ENCODE measurements at regions not wholly inside any gene's neighbourhood (a gene's known extent, or its start where the extent isn't known, plus 50 kb on each side); places are given as distances from the start of the nearest gene placed in this dataset.

GRCh38 chr5:120919017-120919416 lies 454.9 kb downstream of the PRR16 start:
- Histone ChIP-seq H4K20me1 (ENCODE audit: control insufficient read depth, insufficient read depth, low read length, poor library complexity, severe bottlenecking) (no peaks in the 10 kb centered on the region), H3K27me3 (replicated peaks in 1 of 4; ENCODE audit: control extremely low read depth in 1 of 4, control insufficient read depth in 3 of 4, insufficient read depth in 4 of 4, low read length in 3 of 4) (no peaks in the 10 kb centered on the region), H3K4me1 (ENCODE audit: control insufficient read depth in 2 of 2, insufficient read depth in 2 of 2, low read length in 2 of 2) (no peaks in the 10 kb centered on the region), H3K9me3 (ENCODE audit: control extremely low read depth in 1 of 3, control insufficient read depth in 2 of 3, insufficient read depth in 1 of 3, low read length in 2 of 3) (no peaks in the 10 kb centered on the region), H3K4me2 (replicated peaks; ENCODE audit: low read depth, low read length, poor library complexity, severe bottlenecking) (no peak overlapping the region), H2AFZ (ENCODE audit: insufficient read depth, low read depth, low read length, poor library complexity, severe bottlenecking) (no peak overlapping the region), H3K79me2 (ENCODE audit: control insufficient read depth, insufficient read depth, low read length) (no peaks in the 10 kb centered on the region), H3K27ac (ENCODE audit: low read length in 2 of 2) (no peak overlapping the region), H3K9ac (ENCODE audit: low read length) (no peak overlapping the region), H3K36me3 (replicated peaks in 1 of 2; ENCODE audit: control extremely low read depth in 1 of 2, control insufficient read depth in 1 of 2, extremely low read depth in 1 of 2, insufficient read depth in 2 of 2, low read length in 1 of 2) (no peaks in the 10 kb centered on the region), H3K4me3 (ENCODE audit: control extremely low read depth in 1 of 5, extremely low read depth in 1 of 5, insufficient read depth in 1 of 5, low read depth in 2 of 5, low read length in 4 of 5) (no peak overlapping the region)
- TF ChIP-seq CTCF (IDR thresholded peaks at IDR 0.05) (no peak), EZH2 (IDR thresholded peaks at IDR 0.05; ENCODE audit: borderline replicate concordance, insufficient read depth, low read depth, low read length, poor library complexity, severe bottlenecking) (no peak)
- Mint-ChIP-seq H3K9me3 (ENCODE audit: insufficient read depth) (no peaks in the 10 kb centered on the region), H3K4me3 (no peak overlapping the region), H3K27ac (no peak overlapping the region), H3K27me3 (no peaks in the 10 kb centered on the region), H3K4me1 (no peaks in the 10 kb centered on the region)
- intact Hi-C loops (cut with micrococcal nuclease): no loop called here
- no peak for ATAC-seq (ENCODE audit: low read depth)
- WGBS (ENCODE audit: insufficient coverage): no CpG with 5 or more reads among the region's 2 CpGs
- DNase-seq: no peak
- ChIA-PET POLR2A (no interaction called here), CTCF (no interaction called here)

GRCh38 chr5:120923026-120923425 lies 458.9 kb downstream of the PRR16 start:
- intact Hi-C loops (cut with micrococcal nuclease): no loop called here
- Histone ChIP-seq H3K4me2 (replicated peaks; ENCODE audit: low read depth, low read length, poor library complexity, severe bottlenecking) (no peak overlapping the region), H3K4me3 (ENCODE audit: control extremely low read depth in 1 of 5, extremely low read depth in 1 of 5, insufficient read depth in 1 of 5, low read depth in 2 of 5, low read length in 4 of 5) (no peak overlapping the region), H3K9ac (ENCODE audit: low read length) (no peak overlapping the region), H3K27me3 (replicated peaks in 1 of 4; ENCODE audit: control extremely low read depth in 1 of 4, control insufficient read depth in 3 of 4, insufficient read depth in 4 of 4, low read length in 3 of 4) (no peaks in the 10 kb centered on the region), H2AFZ (ENCODE audit: insufficient read depth, low read depth, low read length, poor library complexity, severe bottlenecking) (no peak overlapping the region), H3K9me3 (ENCODE audit: control extremely low read depth in 1 of 3, control insufficient read depth in 2 of 3, insufficient read depth in 1 of 3, low read length in 2 of 3) (no peaks in the 10 kb centered on the region), H3K36me3 (replicated peaks in 1 of 2; ENCODE audit: control extremely low read depth in 1 of 2, control insufficient read depth in 1 of 2, extremely low read depth in 1 of 2, insufficient read depth in 2 of 2, low read length in 1 of 2) (no peaks in the 10 kb centered on the region), H3K27ac (ENCODE audit: low read length in 2 of 2) (no peak overlapping the region), H3K4me1 (ENCODE audit: control insufficient read depth in 2 of 2, insufficient read depth in 2 of 2, low read length in 2 of 2) (no peaks in the 10 kb centered on the region), H3K79me2 (ENCODE audit: control insufficient read depth, insufficient read depth, low read length) (no peaks in the 10 kb centered on the region), H4K20me1 (ENCODE audit: control insufficient read depth, insufficient read depth, low read length, poor library complexity, severe bottlenecking) (no peaks in the 10 kb centered on the region)
- Mint-ChIP-seq H3K4me3 (no peak overlapping the region), H3K27ac (no peak overlapping the region), H3K4me1 (no peaks in the 10 kb centered on the region), H3K27me3 (no peaks in the 10 kb centered on the region), H3K9me3 (ENCODE audit: insufficient read depth) (no peaks in the 10 kb centered on the region)
- CTCF ChIA-PET: no interaction called here
- ATAC-seq (ENCODE audit: low read depth) (no peak), DNase-seq (no peak)
- no peak for TF ChIP-seq CTCF (IDR thresholded peaks at IDR 0.05)
- no peak for TF ChIP-seq EZH2 (IDR thresholded peaks at IDR 0.05; ENCODE audit: borderline replicate concordance, insufficient read depth, low read depth, low read length, poor library complexity, severe bottlenecking)
- POLR2A ChIA-PET: no interaction called here
- 95% methylated on average over 2 of the region's 3 CpGs for WGBS (ENCODE audit: insufficient coverage)

Measured in B cell (primary cell).